DOHH2 (cell line): ENCODE measurements at regions not wholly inside any gene's neighbourhood (a gene's known extent, or its start where the extent isn't known, plus 50 kb on each side); places are given as distances from the start of the nearest gene placed in this dataset.

Experiments
- H3F3A ChIP-seq: fragments of 200-600 bp; sonication (generic), shearing (Covaris generic); 2 replicates; pipeline ENCODE4 v1.6.0; 2016; ENCODE audit warnings: antibody characterized with exemption, mild to moderate bottlenecking; ENCODE audit not compliant: control insufficient read depth, insufficient read depth
- H3K27ac ChIP-seq: fragments of 200-600 bp; sonication (generic); 2 replicates; pipeline ENCODE4 v1.5.1; 2014; ENCODE audit warnings: low read depth, mild to moderate bottlenecking, low read length, moderate library complexity
- H3K27me3 ChIP-seq: fragments of 200-600 bp; sonication (generic); 2 replicates; pipeline ENCODE4 v1.6.1; 2014; ENCODE audit warnings: mild to moderate bottlenecking, low read length, mixed read lengths; ENCODE audit not compliant: control insufficient read depth
- H3K36me3 ChIP-seq: fragments of 200-600 bp; sonication (generic); 2 replicates; pipeline ENCODE4 v1.6.1; 2014; ENCODE audit warnings: mild to moderate bottlenecking, low read length, moderate library complexity, mixed read lengths; ENCODE audit not compliant: control insufficient read depth
- H3K4me1 ChIP-seq: fragments of 200-600 bp; sonication (generic); 2 replicates; pipeline ENCODE4 v1.6.1; 2014; ENCODE audit warnings: mild to moderate bottlenecking, low read length, mixed read lengths; ENCODE audit not compliant: control insufficient read depth
- H3K4me2 ChIP-seq: fragments of 200-600 bp; sonication (generic); 2 replicates; pipeline ENCODE4 v1.6.0; 2014; ENCODE audit warnings: mild to moderate bottlenecking, low read length, moderate library complexity
- H3K4me3 ChIP-seq: fragments of 200-600 bp; sonication (generic); 2 replicates; pipeline ENCODE4 v1.5.1; 2014; ENCODE audit warnings: mild to moderate bottlenecking, low read length, mixed read lengths
- H3K79me2 ChIP-seq: fragments of 200-600 bp; sonication (generic); 2 replicates; pipeline ENCODE4 v1.6.1; 2014; ENCODE audit warnings: mild to moderate bottlenecking, low read length, mixed read lengths; ENCODE audit not compliant: control insufficient read depth
- H3K9me2 ChIP-seq: fragments of 200-600 bp; sonication (generic); replicated peaks from 2 replicates; pipeline ENCODE4 v1.6.1; 2014; ENCODE audit warnings: mild to moderate bottlenecking, low read length, mixed read lengths; ENCODE audit not compliant: control insufficient read depth
- H3K9me3 ChIP-seq: fragments of 200-600 bp; sonication (generic); 2 replicates; pipeline ENCODE4 v1.6.1; 2014; ENCODE audit warnings: antibody characterized with exemption, low read length, mixed read lengths; ENCODE audit not compliant: control insufficient read depth, insufficient read depth
- H4K20me1 ChIP-seq: fragments of 200-600 bp; sonication (generic); 2 replicates; pipeline ENCODE4 v1.6.0; 2014; ENCODE audit warnings: low read depth, mild to moderate bottlenecking, antibody characterized with exemption, low read length, moderate library complexity; ENCODE audit not compliant: control insufficient read depth, insufficient read depth
- EZH2phosphoT487 ChIP-seq: fragments of 200-600 bp; sonication (generic); IDR thresholded peaks from 2 replicates; pipeline ENCODE4 v1.6.1; 2017; ENCODE audit warnings: borderline replicate concordance, mild to moderate bottlenecking, antibody characterized with exemption, low read length, moderate library complexity, mixed read lengths
- TF ChIP-seq, protein P1 (sequence below): fragments of 200-600 bp; sonication (generic); IDR thresholded peaks from one replicate; pipeline ENCODE4 v1.5.1; 2014; ENCODE audit warnings: antibody characterized with exemption, mild to moderate bottlenecking, low read depth, low read length; ENCODE audit not compliant: poor library complexity, severe bottlenecking

DNA sequence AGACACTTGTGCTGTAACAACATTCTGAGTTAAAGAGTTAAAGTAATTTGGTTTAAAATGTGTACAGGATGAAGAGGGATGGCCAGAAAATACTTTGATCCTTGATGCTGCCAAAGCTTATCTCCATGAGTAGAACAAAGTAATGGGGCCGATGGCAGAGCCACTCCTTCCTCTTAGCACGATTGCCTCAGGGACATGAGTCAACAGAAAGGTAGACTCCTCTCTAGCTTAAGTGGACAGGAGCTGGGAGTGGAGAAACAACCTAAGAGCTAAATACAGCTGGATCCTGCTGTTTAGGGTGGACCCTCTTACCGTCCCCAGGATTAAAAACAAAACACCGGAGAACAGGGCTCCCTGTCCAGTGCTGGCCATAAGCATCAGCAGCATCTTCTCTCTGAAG is 267.3 kb downstream of the IRX1 start:
- Histone ChIP-seq H3K9me3 (peaks cover 3% of the 10 kb centered on the region; the same call in 1 of the 2 replicates), H3K27ac (no peak overlapping the region), H3K4me1 (no peaks in the 10 kb centered on the region), H3K79me2 (no peaks in the 10 kb centered on the region), H3F3A (no peaks in the 10 kb centered on the region), H4K20me1 (no peaks in the 10 kb centered on the region), H3K27me3 (no peaks in the 10 kb centered on the region), H3K4me3 (no peak overlapping the region), H3K36me3 (no peaks in the 10 kb centered on the region), H3K4me2 (no peak overlapping the region), H3K9me2 (no peaks in the 10 kb centered on the region)
- TF ChIP-seq, protein P1, sequence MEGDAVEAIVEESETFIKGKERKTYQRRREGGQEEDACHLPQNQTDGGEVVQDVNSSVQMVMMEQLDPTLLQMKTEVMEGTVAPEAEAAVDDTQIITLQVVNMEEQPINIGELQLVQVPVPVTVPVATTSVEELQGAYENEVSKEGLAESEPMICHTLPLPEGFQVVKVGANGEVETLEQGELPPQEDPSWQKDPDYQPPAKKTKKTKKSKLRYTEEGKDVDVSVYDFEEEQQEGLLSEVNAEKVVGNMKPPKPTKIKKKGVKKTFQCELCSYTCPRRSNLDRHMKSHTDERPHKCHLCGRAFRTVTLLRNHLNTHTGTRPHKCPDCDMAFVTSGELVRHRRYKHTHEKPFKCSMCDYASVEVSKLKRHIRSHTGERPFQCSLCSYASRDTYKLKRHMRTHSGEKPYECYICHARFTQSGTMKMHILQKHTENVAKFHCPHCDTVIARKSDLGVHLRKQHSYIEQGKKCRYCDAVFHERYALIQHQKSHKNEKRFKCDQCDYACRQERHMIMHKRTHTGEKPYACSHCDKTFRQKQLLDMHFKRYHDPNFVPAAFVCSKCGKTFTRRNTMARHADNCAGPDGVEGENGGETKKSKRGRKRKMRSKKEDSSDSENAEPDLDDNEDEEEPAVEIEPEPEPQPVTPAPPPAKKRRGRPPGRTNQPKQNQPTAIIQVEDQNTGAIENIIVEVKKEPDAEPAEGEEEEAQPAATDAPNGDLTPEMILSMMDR = no peak
- no peak for TF ChIP-seq EZH2phosphoT487

DNA sequence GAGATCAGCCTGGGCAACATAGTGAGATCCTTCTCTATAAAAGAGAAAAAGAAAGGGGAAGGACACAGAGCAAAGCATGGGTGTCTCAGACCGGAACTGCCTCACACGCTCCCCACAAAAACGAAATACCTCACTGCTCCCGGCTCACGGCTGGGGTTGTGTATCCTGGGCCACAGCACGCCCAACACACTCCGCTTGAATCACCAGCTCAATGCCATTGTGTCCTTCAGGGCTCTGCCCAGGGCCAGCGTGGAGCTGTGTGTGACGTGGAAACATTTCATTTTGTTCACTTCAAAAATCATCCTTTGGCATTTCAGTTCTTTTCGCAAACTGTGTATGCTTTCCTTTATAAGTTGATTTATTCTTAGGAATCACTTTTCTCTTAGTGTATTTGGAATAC is 279.5 kb downstream of the IRX1 start:
- no peaks in the 10 kb centered on the region for H3F3A ChIP-seq

DNA sequence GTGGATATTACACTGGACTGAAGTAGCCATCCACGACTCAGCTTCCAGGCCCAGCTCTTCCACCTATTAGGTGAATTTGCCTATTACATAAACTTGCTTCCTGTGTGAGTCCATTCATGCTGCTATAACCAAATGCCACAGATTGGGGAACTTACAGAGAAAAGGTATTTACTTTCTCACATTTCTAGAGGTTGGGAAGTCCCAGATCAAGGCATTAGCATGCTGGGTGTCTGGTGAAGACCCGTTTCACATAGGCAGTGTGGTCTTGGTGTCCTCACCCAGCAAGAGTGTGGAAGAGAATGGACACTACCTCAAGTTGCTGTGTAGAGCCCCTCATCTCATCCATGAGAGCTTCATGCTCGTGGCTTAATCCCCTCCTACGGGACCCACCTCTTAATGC is 282.6 kb downstream of the IRX1 start:
- Histone ChIP-seq H3K9me3 (peaks cover 4% of the 10 kb centered on the region; the same call in 1 of the 2 replicates), H3K4me1 (no peaks in the 10 kb centered on the region), H3K9me2 (no peaks in the 10 kb centered on the region), H3K4me2 (no peak overlapping the region), H3K27ac (no peak overlapping the region), H3K36me3 (no peaks in the 10 kb centered on the region), H3K79me2 (no peaks in the 10 kb centered on the region), H3F3A (no peaks in the 10 kb centered on the region), H4K20me1 (no peaks in the 10 kb centered on the region), H3K27me3 (no peaks in the 10 kb centered on the region), H3K4me3 (no peak overlapping the region)
- no peak for TF ChIP-seq EZH2phosphoT487
- TF ChIP-seq, protein P1 = no peak

More for the DNA sequence above, 279.5 kb downstream of the IRX1 start:
- TF ChIP-seq EZH2phosphoT487 = no peak
- TF ChIP-seq, protein P1 = no peak
- Histone ChIP-seq H3K4me2 (no peak overlapping the region), H3K27me3 (no peaks in the 10 kb centered on the region), H3K4me1 (no peaks in the 10 kb centered on the region), H3K9me3 (no peaks in the 10 kb centered on the region; the same call in 1 of the 2 replicates), H3K79me2 (no peaks in the 10 kb centered on the region), H3K36me3 (no peaks in the 10 kb centered on the region), H3K27ac (no peak overlapping the region), H4K20me1 (no peaks in the 10 kb centered on the region), H3K4me3 (no peak overlapping the region), H3K9me2 (no peaks in the 10 kb centered on the region)
